GM12892 (cell line): ENCODE measurements at regions not wholly inside any gene's neighbourhood (a gene's known extent, or its start where the extent isn't known, plus 50 kb on each side); places are given as distances from the start of the nearest gene placed in this dataset.

Experiments
- POLR2A ChIP-seq: IDR thresholded peaks from 2 replicates; pipeline ENCODE4 v1.6.1; 2011; ENCODE audit warnings: low read depth, low read length, control low read depth
- POLR2AphosphoS5 ChIP-seq: IDR thresholded peaks from 2 replicates; pipeline ENCODE4 v1.6.1; 2011; ENCODE audit warnings: low read depth, low read length, control low read depth

DNA sequence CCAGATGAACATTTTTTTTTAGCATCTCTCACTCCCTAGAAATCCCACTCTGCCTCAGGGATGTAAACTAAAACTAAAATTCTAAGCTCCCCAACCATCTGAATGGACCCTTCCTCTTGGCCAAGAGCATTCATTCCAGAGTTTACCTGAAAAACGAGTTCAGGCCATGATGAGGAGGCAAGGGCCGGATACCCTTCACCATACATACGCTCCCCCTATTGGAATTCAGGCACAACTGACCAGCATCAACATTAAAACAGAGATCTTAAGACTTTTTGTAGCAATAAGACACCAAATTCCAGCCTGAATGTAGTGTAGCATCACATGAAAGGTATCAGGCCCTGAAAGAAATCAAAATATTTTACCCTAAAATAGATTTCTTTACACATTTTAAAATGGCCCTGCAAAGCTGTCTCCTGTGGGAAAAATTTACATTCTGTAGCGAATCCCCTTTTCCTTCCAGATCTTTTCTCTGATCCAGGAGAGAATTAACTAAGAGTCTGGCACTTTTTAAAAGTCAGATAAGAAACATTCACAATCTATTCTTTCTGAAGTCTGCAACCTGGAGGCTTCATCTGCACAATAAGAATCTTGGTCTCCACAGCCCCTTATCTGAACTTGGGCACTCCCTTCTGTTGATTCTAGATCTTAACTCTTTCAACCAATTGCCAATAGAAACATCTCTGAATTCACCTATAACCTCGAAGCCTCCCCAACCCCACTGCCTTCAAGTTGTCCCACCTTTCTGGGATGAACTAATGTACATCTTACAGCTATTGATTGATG lies 888.5 kb downstream of the UQCRFS1 start:
- TF ChIP-seq POLR2A: no peak
- TF ChIP-seq POLR2AphosphoS5: no peak
